HS-5 (cell line): ENCODE measurements at regions not wholly inside any gene's neighbourhood (a gene's known extent, or its start where the extent isn't known, plus 50 kb on each side); places are given as distances from the start of the nearest gene placed in this dataset.
"Not testable (repeated sequence)": the region's sequence is repeated elsewhere in the genome, so short reads cannot be mapped to it uniquely, and the experiment has no call there.

Source experiments
- DNase-seq: peaks from one replicate; pipeline ENCODE4 v3.0.0-alpha.2; 2012; ENCODE audit warnings: low read depth

GRCh38 chr11:22567759-22568158, 57.9 kb downstream of the FANCF start:
- no peak for DNase-seq

DNA sequence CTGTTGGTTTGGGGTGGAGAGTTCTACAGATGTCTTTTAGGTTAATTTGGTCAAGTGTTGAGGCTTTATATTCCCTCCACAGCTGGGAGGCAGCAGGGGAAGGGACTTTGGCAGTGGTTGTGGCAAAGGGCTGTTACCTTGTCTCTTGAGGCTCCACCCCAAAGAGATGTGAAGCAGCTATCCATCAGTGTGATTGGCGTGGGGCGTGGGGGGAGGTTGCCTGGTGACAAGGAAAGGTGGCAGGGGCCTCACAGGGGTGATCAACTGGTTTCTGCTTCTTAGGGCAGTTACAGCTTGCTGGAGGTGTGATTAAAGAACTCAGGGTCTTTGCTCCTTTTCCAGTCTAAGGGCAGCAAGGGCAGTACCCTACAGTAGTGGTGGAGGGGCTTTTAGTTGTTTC, 59.3 kb downstream of the FANCF start:
- no peak for DNase-seq

- DNase-seq = no peak
Observed at GRCh38 chr11:22561283-22561682, 64.3 kb downstream of the FANCF start.

- DNase-seq = no peak
Observed at GRCh38 chr11:22559416-22559815, 66.2 kb downstream of the FANCF start.

- DNase-seq = no peak
Observed at GRCh38 chr11:22558664-22559063, 67.0 kb downstream of the FANCF start.

DNA sequence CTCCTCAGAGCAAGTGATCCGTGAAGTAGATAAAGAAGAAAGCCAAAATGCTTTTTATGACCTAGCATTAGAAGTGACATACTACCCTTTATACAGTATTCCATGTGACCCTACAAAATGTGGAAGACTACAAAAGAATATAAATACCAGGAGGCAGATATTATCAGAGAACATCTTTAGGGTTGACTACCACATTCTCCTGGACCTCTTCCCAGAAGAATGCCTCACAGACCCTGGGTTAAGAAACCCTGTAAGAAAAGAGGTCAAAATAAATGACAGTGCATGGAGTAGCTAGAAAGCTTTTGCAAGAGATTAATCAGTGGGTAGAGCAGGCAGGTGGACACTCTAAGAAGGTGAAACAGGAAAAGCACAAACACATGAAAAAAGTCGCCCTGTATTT, 69.2 kb downstream of the FANCF start:
- no peak for DNase-seq

DNA sequence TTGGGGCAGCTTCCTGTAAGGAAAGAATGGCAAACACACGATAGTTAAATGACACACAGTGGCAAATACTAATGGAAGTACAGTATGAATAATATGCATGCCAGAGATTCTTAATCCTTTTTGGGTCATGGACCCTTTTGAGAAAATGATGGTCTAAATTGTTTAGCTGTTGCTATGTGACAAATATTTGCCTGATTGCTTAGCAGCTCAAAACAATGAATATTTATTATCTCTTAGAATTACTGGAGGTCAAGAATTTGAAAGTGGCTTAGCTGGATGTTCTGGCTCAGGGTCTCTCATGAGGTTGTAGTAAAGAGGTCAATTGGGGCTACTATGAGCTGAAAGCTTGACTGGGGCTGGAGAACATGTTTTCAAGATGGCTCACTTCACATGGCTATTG, 69.7 kb downstream of the FANCF start:
- no peak for DNase-seq

DNA sequence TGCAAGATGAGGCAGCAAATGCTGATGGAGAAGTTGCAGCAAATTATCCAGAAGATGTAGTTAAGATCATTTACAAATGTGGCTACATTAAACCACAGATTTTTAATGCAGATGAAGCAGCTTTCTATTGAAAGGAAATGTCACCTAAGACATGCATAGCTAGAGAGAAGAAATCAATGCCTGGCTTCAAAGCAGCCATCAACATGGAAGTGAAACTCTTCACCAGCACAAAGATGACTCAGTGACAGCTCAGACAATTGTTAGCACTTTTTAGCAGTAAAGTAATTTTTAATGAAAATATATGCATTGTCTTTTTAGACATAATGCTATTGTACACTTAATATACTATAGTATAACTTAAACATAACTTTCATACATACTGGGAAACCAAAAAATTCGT, 71.4 kb downstream of the FANCF start:
- no peak for DNase-seq

DNA sequence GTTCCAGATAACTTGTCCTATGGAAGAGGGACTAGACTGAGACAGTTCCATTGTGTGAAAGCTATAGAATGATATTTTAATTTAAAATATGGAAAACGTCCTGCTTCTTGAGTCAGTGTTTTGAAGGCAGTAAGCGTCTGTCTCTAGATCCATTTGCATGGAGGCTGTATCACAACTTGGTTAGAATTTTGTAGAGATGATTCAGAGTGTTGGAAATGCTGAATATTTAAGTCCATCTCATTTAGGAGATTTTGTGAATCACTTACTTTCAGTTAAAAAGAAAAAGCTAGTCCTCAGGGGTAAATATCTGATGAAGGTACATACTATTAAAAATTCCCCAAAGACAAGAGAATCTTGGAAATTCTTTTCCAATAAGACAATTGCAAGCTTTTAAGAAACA, 72.7 kb downstream of the FANCF start:
- no peak for DNase-seq

DNA sequence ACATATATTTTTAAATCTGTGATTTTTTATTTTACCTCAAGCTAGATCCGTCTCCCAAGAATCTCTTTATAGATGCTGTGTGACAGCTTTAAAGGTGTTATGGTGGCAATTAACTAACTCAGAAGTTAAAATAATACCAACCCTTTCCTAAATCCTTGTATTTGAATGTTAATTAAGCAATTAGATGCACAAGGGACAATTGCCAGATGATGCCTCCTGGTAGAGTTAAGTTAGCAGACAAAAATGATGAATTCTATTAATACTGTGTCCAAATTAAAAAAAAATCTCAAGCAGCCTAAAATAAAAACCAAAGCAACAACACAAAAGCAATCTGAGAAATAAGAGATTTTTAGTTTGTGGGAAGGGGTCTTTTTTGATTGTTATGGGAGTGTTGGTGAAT, 78.9 kb downstream of the FANCF start:
- no peak for DNase-seq

- no peak for DNase-seq
Observed at GRCh38 chr11:22543261-22543660, 82.4 kb downstream of the FANCF start.

DNA sequence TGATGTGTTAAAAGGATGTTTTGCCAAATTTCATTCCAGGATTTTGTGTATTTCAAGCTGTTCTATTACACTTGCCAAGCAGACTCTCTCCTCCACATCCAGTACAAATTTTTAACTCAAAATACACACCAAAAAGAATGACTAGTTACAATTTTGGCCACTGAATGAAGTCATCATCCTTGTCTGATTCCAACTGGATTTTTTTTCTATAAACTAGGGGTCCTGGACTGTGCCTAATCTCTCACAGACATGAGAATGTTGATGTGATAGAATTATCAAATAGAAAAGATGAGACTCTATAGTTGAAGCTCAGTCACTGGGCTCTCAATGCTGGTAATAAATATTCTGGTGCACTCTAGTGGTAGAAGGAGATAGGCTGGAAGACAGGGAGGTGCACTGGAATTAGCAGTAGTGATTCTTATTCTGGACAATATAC, 85.8 kb downstream of the FANCF start:
- no peak for DNase-seq

DNA sequence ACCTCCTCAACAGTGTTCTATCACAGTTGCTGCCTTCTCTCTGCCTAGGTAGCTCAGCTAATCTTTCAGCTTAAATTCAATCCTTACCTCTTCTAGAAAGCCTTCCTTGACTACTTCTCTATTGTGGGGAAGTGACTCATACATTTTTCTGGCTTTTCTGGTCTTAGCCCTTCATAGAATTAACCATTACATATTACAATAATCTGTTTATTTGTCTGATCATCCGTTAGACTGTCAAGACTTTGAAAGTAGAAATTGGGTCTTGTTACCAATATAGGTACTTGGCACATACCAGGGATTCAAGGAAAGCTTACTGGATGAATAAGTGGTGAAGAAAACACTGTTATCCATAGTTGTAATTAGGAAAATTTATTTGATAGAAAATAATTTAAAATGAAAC, 89.6 kb downstream of the FANCF start:
- DNase-seq = no peak

DNA sequence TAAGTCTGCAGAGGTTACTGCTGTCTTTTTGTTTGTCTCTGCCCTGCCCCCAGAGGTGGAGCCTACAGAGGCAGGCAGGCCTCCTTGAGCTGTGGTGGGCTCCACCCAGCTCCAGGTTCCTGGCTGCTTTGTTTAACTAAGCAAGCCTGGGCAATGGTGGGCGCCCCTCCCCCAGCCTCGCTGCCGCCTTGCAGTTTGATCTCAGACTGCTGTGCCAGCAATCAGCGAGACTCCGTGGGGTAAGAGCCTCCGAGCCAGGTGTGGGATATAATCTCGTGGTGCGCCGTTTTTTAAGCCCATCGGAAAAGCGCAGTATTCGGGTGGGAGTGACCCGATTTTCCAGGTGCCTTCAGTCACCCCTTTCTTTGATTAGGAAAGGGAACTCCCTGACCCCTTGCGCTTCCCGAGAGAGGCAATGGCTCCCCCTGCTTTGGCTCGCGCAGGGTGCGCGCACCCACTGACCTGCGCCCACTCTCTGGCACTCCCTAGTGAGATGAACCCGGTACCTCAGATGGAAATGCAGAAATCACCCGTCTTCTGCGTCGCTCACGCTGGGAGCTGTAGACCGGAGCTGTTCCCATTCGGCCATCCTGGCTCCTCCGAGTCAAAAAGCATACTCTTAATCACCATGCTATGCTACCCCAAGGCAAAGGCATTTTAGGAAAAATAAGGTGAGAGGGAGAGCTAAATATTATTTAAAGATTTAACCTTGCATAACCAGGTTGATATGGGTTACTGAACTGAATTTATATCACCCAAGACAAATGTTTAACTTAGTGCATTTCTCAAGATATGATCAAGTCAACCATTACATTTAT, 96.8 kb downstream of the FANCF start:
- DNase-seq = not testable (repeated sequence)

GRCh38 chr11:22522225-22522624, 103.4 kb downstream of the FANCF start:
- DNase-seq = no peak

DNA sequence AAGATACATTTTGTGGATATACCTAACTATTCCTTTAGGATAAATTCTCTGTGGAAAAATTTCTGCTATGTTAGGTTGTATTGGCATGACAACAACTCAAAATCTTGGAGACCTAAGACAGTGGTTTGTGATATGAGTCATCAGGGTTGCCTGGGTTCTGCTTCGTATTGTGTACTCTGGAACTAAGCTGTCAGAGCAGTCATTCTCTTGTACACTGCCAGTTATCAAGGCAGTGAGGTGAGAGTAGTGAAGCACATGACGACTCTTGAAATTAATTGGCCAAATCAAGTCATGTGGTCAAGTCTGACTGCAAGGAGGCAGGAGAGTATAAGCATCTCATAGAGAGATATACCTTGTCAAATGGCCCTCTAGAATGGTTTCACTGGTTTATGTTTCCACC, 104.4 kb downstream of the FANCF start:
- DNase-seq = no peak

DNA sequence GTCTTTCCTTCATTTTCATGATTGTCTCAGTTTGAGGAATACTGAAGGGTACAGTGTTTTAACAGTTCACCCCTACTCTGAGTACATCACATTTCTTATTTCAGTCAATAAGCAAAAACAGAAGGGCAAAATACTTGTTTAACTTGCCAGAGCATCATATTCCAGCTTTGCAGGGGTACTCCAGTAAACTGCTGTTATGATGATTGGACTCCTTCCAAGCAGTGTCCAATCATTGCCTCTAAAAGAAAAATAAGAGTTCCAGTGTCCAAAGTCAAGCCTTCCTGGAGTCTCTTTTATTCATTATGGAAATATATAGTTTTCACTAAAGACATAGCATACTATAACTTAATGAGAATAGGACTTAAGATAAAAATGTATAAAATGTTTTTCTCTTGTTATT, 105.1 kb downstream of the FANCF start:
- no peak for DNase-seq

- DNase-seq = not testable (repeated sequence)
Observed at GRCh38 chr11:22518344-22518743, 107.3 kb downstream of the FANCF start.

DNA sequence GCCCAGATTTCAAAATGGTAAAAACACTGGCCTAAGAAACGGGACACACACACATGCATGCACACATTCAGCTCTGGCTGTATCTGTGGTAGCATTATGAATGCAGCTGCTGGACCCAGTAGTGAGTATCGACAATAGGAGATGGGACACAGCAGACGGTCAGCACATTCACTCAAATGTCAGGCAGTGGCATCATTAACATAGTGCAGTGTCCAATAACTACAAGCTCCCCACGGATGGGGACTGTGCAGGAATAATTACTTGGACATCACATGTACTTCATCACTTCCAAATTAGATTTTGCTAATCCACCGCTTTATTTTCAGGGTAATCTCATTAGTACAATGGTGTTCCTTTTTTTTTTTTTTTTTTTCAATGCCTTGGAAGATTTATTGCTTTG, 109.5 kb downstream of the FANCF start:
- no peak for DNase-seq

- DNase-seq = no peak
Observed at GRCh38 chr11:22512457-22512856, 113.2 kb downstream of the FANCF start.

DNA sequence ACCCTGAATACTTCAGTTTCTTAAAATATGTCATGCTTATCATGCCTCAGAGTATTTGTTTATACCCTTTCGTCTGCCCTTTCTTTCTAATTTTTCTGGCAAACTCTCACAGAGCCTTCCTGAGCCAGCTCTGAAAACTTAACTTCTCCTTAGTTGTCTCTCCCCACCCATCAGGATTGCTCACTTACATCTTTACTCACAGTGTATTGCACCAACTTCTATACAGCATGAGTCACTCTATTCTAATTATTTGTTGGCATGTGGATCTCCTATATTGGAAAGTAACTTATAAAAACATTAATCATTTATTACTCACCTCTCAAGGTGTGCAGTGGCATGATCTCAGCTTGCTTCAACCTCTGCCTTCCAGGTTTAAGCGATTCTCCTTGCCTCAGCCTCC, 114.9 kb downstream of the FANCF start:
- DNase-seq = peak; percentile 68

DNA sequence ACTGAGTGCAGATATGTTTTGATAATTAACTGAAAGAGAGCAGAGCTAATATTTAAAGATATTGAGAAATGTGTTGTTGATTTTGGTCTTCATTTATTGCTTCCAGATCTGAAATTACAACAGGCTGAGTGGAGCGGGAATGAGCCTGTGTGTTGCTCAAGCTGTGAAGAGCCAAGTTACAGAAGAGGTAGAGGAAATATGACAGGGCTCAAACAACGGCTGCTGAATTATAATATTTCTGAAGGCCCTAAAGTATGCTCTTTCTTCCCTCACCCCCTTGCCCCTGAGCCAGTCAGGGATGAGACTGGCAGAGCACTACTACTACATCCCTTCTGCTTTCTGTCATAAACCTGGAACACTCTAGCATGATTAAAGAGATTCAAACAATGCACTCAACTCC, 115.6 kb downstream of the FANCF start:
- no peak for DNase-seq

GRCh38 chr11:22508665-22509064, 117.0 kb downstream of the FANCF start:
- DNase-seq = no peak

- no peak for DNase-seq
Observed at GRCh38 chr11:22497474-22497873, 128.1 kb downstream of the FANCF start.
